Small intestine (tissue), 7 donors: ENCODE measurements at regions not wholly inside any gene's neighbourhood (a gene's known extent, or its start where the extent isn't known, plus 50 kb on each side); places are given as distances from the start of the nearest gene placed in this dataset.

Experiments used
- DNase-seq, 2 donors: peaks; one replicate each; pipeline versions ENCODE4 v3.0.0 to v3.0.0-alpha.2; 2013
- FAIRE-seq: peaks from 2 replicates; lab custom pipeline; 2012; peaks lifted over from hg19 to GRCh38; lab: Jason Lieb, UNC
- H3K27ac ChIP-seq, 3 donors: one replicate each; pipeline ENCODE4 v1.5.1; 2013; ENCODE audit warnings: low read length in 2 of 3, mild to moderate bottlenecking in 2 of 3, control low read depth in 1 of 3, inconsistent platforms in 1 of 3, low read depth in 1 of 3, moderate library complexity in 1 of 3
- H3K27me3 ChIP-seq, 3 donors: one replicate each; pipeline ENCODE4 v1.6.1; 2013; ENCODE audit warnings: low read length in 3 of 3, inconsistent platforms in 1 of 3; ENCODE audit not compliant: control insufficient read depth in 3 of 3, insufficient read depth in 3 of 3
- H3K36me3 ChIP-seq, 3 donors: one replicate each; pipeline ENCODE4 v1.6.1; 2013; ENCODE audit warnings: low read length in 3 of 3, inconsistent platforms in 1 of 3, low read depth in 1 of 3, mild to moderate bottlenecking in 1 of 3, moderate library complexity in 1 of 3; ENCODE audit not compliant: control insufficient read depth in 3 of 3, insufficient read depth in 2 of 3
- H3K4me1 ChIP-seq, 3 donors: one replicate each; pipeline ENCODE4 v1.6.1; 2013; ENCODE audit warnings: low read length in 2 of 3, inconsistent platforms in 1 of 3, low read depth in 1 of 3, mild to moderate bottlenecking in 1 of 3, moderate library complexity in 1 of 3; ENCODE audit not compliant: control insufficient read depth in 3 of 3, insufficient read depth in 2 of 3
- H3K4me3 ChIP-seq, 3 donors: one replicate each; pipeline ENCODE4 v1.5.1; 2013; ENCODE audit warnings: low read length in 3 of 3, control low read depth in 1 of 3, inconsistent platforms in 1 of 3, low read depth in 1 of 3, mild to moderate bottlenecking in 1 of 3, moderate library complexity in 1 of 3
- H3K9me3 ChIP-seq, 2 donors: one replicate each; pipeline ENCODE4 v1.6.1; 2013; ENCODE audit warnings: low read depth in 1 of 2, low read length in 1 of 2; ENCODE audit not compliant: control insufficient read depth in 2 of 2, insufficient read depth in 1 of 2
- WGBS, 3 donors: extraction: QIAGEN DNeasy Blood & Tissue Kit; methylation state at CpG; one replicate each; pipeline ENCODE4 v1.1.7; 2013; 5-methylcytosine and 5-hydroxymethylcytosine counted together
- donor health status: healthy with polysubstance abuse.
- donor health status: control.
- donor health status: control.
- donor health status: Bipolar disorder and iron deficiency.
- donor health status: healthy.

- H3K27me3 ChIP-seq, result no peaks in the 10 kb centered on the region
- H3K27ac ChIP-seq, result no peak overlapping the region
- no peaks in the 10 kb centered on the region for H3K4me1 ChIP-seq
- FAIRE-seq, result no peak
- H3K9me3 ChIP-seq, result no peaks in the 10 kb centered on the region
- no peaks in the 10 kb centered on the region for H3K36me3 ChIP-seq
- DNase-seq, result no peak
- H3K4me3 ChIP-seq, result no peak overlapping the region
- WGBS, 3 donors, result 31 to 44% (median 31%) methylated on average over 5 of the region's 5 CpGs
These were observed 152.0 kb upstream of the TMEM72 start for GRCh38 chr10:44759122-44759521.

- H3K36me3 ChIP-seq, result no peaks in the 10 kb centered on the region
- no peaks in the 10 kb centered on the region for H3K27me3 ChIP-seq
- no peak for FAIRE-seq
- H3K27ac ChIP-seq, result no peak overlapping the region
- no peaks in the 10 kb centered on the region for H3K9me3 ChIP-seq
- H3K4me3 ChIP-seq, result no peak overlapping the region
- WGBS, 3 donors, result 53 to 62% (median 58%) methylated on average over 1 of the region's 1 CpG
- no peak for DNase-seq
- no peaks in the 10 kb centered on the region for H3K4me1 ChIP-seq
These were observed 150.6 kb upstream of the TMEM72 start for GRCh38 chr10:44760513-44760912.

GRCh38 chr10:44761076-44761475 is 150.1 kb upstream of the TMEM72 start:
- no peak for FAIRE-seq
- H3K4me1 ChIP-seq, result no peaks in the 10 kb centered on the region
- H3K27me3 ChIP-seq, result no peaks in the 10 kb centered on the region
- WGBS, 3 donors, result 28 to 49% (median 43%) methylated on average over 5 of the region's 5 CpGs
- H3K27ac ChIP-seq, result no peak overlapping the region
- no peak for DNase-seq
- no peak overlapping the region for H3K4me3 ChIP-seq
- H3K36me3 ChIP-seq, result no peaks in the 10 kb centered on the region
- no peaks in the 10 kb centered on the region for H3K9me3 ChIP-seq

GRCh38 chr10:44763331-44763730 is 147.8 kb upstream of the TMEM72 start:
- H3K4me1 ChIP-seq, result no peaks in the 10 kb centered on the region
- WGBS, 3 donors, result 58 to 65% (median 59%) methylated on average over 3 of the region's 3 CpGs
- H3K9me3 ChIP-seq, result no peaks in the 10 kb centered on the region
- H3K4me3 ChIP-seq, result no peak overlapping the region
- no peaks in the 10 kb centered on the region for H3K36me3 ChIP-seq
- FAIRE-seq (no peak), DNase-seq (no peak)
- H3K27me3 ChIP-seq, result no peaks in the 10 kb centered on the region
- H3K27ac ChIP-seq, result no peak overlapping the region

- Histone ChIP-seq H3K4me1 (peaks cover 0 to 4% (median 0%) of the 10 kb centered on the region in 3 donors), H3K36me3 (no peaks in the 10 kb centered on the region), H3K4me3 (no peak overlapping the region), H3K27ac (no peak overlapping the region), H3K9me3 (peaks cover 0 to 3% of the 10 kb centered on the region in 2 donors), H3K27me3 (no peaks in the 10 kb centered on the region)
- DNase-seq (no peak), FAIRE-seq (no peak)
- 44 to 58% (median 53%) methylated on average over 1 of the region's 1 CpG for WGBS, 3 donors
These were observed 145.8 kb upstream of the TMEM72 start for GRCh38 chr10:44765299-44765698.

GRCh38 chr10:44766631-44767030 is 144.5 kb upstream of the TMEM72 start:
- Histone ChIP-seq H3K36me3 (no peaks in the 10 kb centered on the region), H3K27ac (no peak overlapping the region), H3K4me1 (peaks cover 0 to 4% (median 0%) of the 10 kb centered on the region in 3 donors), H3K9me3 (peaks cover 0 to 3% of the 10 kb centered on the region in 2 donors), H3K4me3 (no peak overlapping the region), H3K27me3 (no peaks in the 10 kb centered on the region)
- DNase-seq, result no peak
- no peak for FAIRE-seq
- 94 to 96% (median 95%) methylated on average over 5 of the region's 5 CpGs for WGBS, 3 donors

- Histone ChIP-seq H3K36me3 (no peaks in the 10 kb centered on the region), H3K27ac (no peak overlapping the region), H3K4me3 (no peak overlapping the region), H3K27me3 (no peaks in the 10 kb centered on the region), H3K9me3 (peaks cover 0 to 3% of the 10 kb centered on the region in 2 donors), H3K4me1 (peaks cover 0 to 4% (median 0%) of the 10 kb centered on the region in 3 donors)
- FAIRE-seq (no peak), DNase-seq (peak; percentile 53 to 70)
- WGBS, 3 donors, result 17 to 60% (median 25%) methylated on average over 1 of the region's 1 CpG
These were observed 141.7 kb upstream of the TMEM72 start for GRCh38 chr10:44769450-44769849.

- Histone ChIP-seq H3K4me1 (peaks cover 0 to 4% (median 0%) of the 10 kb centered on the region in 3 donors), H3K9me3 (peaks cover 0 to 3% of the 10 kb centered on the region in 2 donors), H3K27ac (no peak overlapping the region), H3K27me3 (no peaks in the 10 kb centered on the region), H3K36me3 (no peaks in the 10 kb centered on the region), H3K4me3 (no peak overlapping the region)
- FAIRE-seq (no peak), DNase-seq (no peak)
- WGBS, 3 donors, result 60 to 73% (median 64%) methylated on average over 2 of the region's 2 CpGs
These were observed 139.7 kb upstream of the TMEM72 start for GRCh38 chr10:44771233-44771995.
